ENCODE measurements at regions not wholly inside any gene's neighbourhood (a gene's known extent, or its start where the extent isn't known, plus 50 kb on each side); places are given as distances from the start of the nearest gene placed in this dataset.

- intact Hi-C loops (cut with DNase I): no loop called here
- DNase-seq: no peak
- Histone ChIP-seq H3K27me3 (no peaks in the 10 kb centered on the region), H3K36me3 (no peaks in the 10 kb centered on the region), H3K4me1 (no peaks in the 10 kb centered on the region), H3K9me3 (no peaks in the 10 kb centered on the region), H3K27ac (no peak overlapping the region), H3K4me3 (no peak overlapping the region)
- no peak for ATAC-seq
- FAIRE-seq: no peak
- TF ChIP-seq, protein P1, sequence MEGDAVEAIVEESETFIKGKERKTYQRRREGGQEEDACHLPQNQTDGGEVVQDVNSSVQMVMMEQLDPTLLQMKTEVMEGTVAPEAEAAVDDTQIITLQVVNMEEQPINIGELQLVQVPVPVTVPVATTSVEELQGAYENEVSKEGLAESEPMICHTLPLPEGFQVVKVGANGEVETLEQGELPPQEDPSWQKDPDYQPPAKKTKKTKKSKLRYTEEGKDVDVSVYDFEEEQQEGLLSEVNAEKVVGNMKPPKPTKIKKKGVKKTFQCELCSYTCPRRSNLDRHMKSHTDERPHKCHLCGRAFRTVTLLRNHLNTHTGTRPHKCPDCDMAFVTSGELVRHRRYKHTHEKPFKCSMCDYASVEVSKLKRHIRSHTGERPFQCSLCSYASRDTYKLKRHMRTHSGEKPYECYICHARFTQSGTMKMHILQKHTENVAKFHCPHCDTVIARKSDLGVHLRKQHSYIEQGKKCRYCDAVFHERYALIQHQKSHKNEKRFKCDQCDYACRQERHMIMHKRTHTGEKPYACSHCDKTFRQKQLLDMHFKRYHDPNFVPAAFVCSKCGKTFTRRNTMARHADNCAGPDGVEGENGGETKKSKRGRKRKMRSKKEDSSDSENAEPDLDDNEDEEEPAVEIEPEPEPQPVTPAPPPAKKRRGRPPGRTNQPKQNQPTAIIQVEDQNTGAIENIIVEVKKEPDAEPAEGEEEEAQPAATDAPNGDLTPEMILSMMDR (IDR thresholded peaks at IDR 0.05): no peak
- WGBS, 2 donors: 50 to 63% methylated on average over 1 of the region's 1 CpG
These were observed 1094.1 kb downstream of the TDRD15 start for GRCh38 chr2:22217881-22218280.

DNA sequence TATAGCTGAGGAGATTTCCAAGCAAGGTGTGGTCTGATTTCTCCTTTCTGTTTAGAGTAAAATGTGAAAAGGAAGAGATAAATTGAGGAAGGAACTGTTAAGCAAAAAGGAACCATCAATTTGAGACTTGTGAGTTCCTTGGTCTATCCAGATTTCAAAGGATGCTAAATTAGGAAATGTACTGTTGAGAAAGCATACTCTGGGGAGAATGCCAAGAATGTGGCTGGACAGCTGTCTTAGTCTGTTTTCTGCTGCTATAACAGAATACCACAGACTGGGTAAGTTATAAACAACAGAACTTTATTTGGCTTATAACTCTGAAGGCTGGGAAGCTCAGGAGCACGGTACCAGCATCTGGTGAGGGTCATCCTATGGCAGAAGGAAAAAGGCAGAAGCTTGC, 1097.2 kb downstream of the TDRD15 start:
- intact Hi-C loops (cut with DNase I): no loop called here
- no peak for DNase-seq
- H3K4me3 ChIP-seq: no peak overlapping the region
- no peaks in the 10 kb centered on the region for H3K4me1 ChIP-seq
- TF ChIP-seq, protein P1 (IDR thresholded peaks at IDR 0.05): no peak
- H3K36me3 ChIP-seq: no peaks in the 10 kb centered on the region
- FAIRE-seq: no peak
- H3K27me3 ChIP-seq: no peaks in the 10 kb centered on the region
- 37 to 53% methylated on average over 1 of the region's 1 CpG for WGBS, 2 donors
- no peak for ATAC-seq
- no peaks in the 10 kb centered on the region for H3K9me3 ChIP-seq
- no peak overlapping the region for H3K27ac ChIP-seq

DNA sequence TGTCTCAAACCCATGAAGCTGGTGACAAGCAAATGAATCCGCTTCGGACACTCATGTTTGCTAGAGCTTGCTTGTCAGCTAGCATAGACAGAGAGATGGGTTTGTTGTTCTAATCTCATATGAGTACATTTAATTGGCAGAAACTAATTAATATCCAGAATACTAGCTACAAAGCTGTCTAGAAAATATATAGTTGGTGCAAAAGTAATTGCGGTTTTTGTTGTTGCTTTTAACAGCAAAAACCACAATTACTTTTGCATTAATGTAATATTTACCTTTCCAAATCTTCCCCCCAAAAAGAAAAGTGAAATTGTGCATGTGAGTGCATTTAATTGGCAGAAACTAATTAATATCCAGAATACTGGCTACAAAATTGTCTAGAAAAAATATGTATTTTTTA, 1115.2 kb downstream of the TDRD15 start:
- WGBS, 2 donors: 59 to 62% methylated on average over 3 of the region's 3 CpGs
- ATAC-seq (no peak), DNase-seq (no peak), FAIRE-seq (no peak)
- H3K36me3 ChIP-seq: no peaks in the 10 kb centered on the region
- no peak overlapping the region for H3K4me3 ChIP-seq
- no peaks in the 10 kb centered on the region for H3K4me1 ChIP-seq
- H3K9me3 ChIP-seq: no peaks in the 10 kb centered on the region
- TF ChIP-seq, protein P1 (IDR thresholded peaks at IDR 0.05): no peak
- H3K27ac ChIP-seq: no peak overlapping the region
- intact Hi-C loops (cut with DNase I): no loop called here
- no peaks in the 10 kb centered on the region for H3K27me3 ChIP-seq

DNA sequence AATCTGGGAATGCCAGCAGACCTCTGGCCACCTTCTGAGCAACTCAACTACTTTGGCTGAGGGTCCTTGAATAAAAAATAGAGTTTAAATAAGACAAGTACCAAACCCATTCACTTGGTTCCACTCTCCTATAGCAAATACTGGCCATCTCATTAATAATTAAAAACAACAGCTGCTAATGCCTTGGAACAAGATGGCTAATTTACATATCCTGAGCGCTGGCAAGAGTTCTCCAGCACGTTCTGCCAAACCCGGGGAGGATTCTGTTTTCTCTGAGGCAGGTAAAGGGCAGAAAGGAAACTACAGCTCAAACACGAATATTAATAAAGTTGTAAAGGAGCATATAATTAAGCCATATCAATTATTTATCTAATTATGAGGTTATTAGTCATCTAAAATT, 1123.7 kb downstream of the TDRD15 start:
- FAIRE-seq (no peak), DNase-seq (no peak), ATAC-seq (no peak)
- no peaks in the 10 kb centered on the region for H3K27me3 ChIP-seq
- no peaks in the 10 kb centered on the region for H3K36me3 ChIP-seq
- H3K9me3 ChIP-seq: no peaks in the 10 kb centered on the region
- no peaks in the 10 kb centered on the region for H3K4me1 ChIP-seq
- H3K27ac ChIP-seq: no peak overlapping the region
- H3K4me3 ChIP-seq: no peak overlapping the region
- WGBS, 2 donors: 57 to 66% methylated on average over 4 of the region's 4 CpGs
- TF ChIP-seq, protein P1 (IDR thresholded peaks at IDR 0.05): no peak
- intact Hi-C loops (cut with DNase I): no loop called here

DNA sequence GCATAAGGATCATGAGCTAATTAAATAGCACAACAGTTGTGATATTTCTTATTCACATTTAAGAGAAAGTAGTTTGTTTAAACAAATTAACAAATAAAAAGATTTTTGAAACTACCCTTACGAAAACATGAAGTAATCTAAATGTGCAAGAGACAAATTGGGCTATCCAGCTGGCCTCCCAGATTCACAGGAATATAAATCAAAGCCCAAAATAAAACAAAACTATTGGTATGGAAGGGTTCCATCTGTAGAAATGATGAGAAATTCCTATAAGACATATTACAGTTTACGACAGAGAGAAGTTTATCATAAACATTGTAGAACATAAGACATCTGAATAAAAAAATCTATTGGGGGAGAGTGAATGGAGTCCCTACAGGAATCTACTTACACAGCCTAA, 1125.1 kb downstream of the TDRD15 start:
- no peaks in the 10 kb centered on the region for H3K9me3 ChIP-seq
- H3K27ac ChIP-seq: no peak overlapping the region
- no peak overlapping the region for H3K4me3 ChIP-seq
- TF ChIP-seq, protein P1 (IDR thresholded peaks at IDR 0.05): no peak
- no peak for DNase-seq
- no peaks in the 10 kb centered on the region for H3K4me1 ChIP-seq
- no peaks in the 10 kb centered on the region for H3K36me3 ChIP-seq
- FAIRE-seq: no peak
- no peak for ATAC-seq
- no peaks in the 10 kb centered on the region for H3K27me3 ChIP-seq
- WGBS, 2 donors: 70 to 87% methylated on average over 2 of the region's 2 CpGs
- intact Hi-C loops (cut with DNase I): no loop called here

All from pancreas (tissue), 10 donors.